HCT116 (cell line): ENCODE measurements at regions not wholly inside any gene's neighbourhood (a gene's known extent, or its start where the extent isn't known, plus 50 kb on each side); places are given as distances from the start of the nearest gene placed in this dataset.
"Not testable (repeated sequence)": the region's sequence is repeated elsewhere in the genome, so short reads cannot be mapped to it uniquely, and the experiment has no call there.

Experiments
- ATAC-seq: fragments of 200-7000 bp; cut with Tn5 transposase; 2 replicates; pipeline ENCODE4 v1.9.1; 2020; ENCODE audit warnings: mild to moderate bottlenecking, moderate library complexity
- BruUV-seq: library from RNA; stranded (reverse); fragments of 400-500 nt; replicated peaks from 2 replicates; lab custom pipeline; 2021; lab: Mats Ljungman, UMichigan
- CTCF ChIA-PET: fragments of 300-600 bp; sonication (Branson Sonifier 250); formaldehyde crosslinking; loops from one replicate; lab custom pipeline; 2021; ENCODE audit warnings: antibody characterized with exemption; lab: Charles Lee
- POLR2A ChIA-PET: fragments of 300-600, 350-600 bp; sonication (Branson Sonifier 250); formaldehyde crosslinking; loops from one replicate; lab custom pipeline; 2021; ENCODE audit warnings: antibody characterized with exemption; lab: Charles Lee
- RAD21 ChIA-PET, 2 experiments: fragments of 300-600 bp; sonication (Branson Sonifier 250); formaldehyde crosslinking; loops; one replicate each; lab custom pipeline; 2023; ENCODE audit warnings: low total read pairs in 2 of 2; ENCODE audit not compliant: uncharacterized antibody in 2 of 2, unreplicated experiment in 2 of 2, low non-redundant PET in 1 of 2; lab: Charles Lee
- DNase-seq: peaks from one replicate; pipeline ENCODE4 v3.0.0-alpha.2; 2010; ENCODE audit warnings: low read depth, low spot score
- H2AFZ ChIP-seq: fragments of 200-600 bp; shearing (Covaris generic), sonication (generic); 2 replicates; pipeline ENCODE4 v1.6.1; 2017; ENCODE audit warnings: low read depth, mixed run types, mixed read lengths, antibody characterized with exemption, low read length; ENCODE audit not compliant: poor library complexity, severe bottlenecking
- H3K27ac ChIP-seq: 2 replicates; pipeline ENCODE4 v1.5.1; 2012; ENCODE audit warnings: low read depth, low read length
- H3K27me3 ChIP-seq: fragments of 200-600 bp; sonication (generic); 2 replicates; pipeline ENCODE4 v1.6.1; 2016; ENCODE audit warnings: mixed run types, low read length, mixed read lengths; ENCODE audit not compliant: insufficient read depth
- H3K36me3 ChIP-seq, 2 experiments: fragments of 200-500 bp in 1 of 2; fragments of 200-600 bp in 1 of 2; sonication (Bioruptor generic) in 1 of 2; sonication (generic) in 1 of 2; 2 replicates each; pipeline versions ENCODE4 v1.5.1 to v1.6.1; 2014 to 2016; ENCODE audit warnings: low read length in 2 of 2, inconsistent platforms in 1 of 2, mixed read lengths in 1 of 2, mixed run types in 1 of 2; ENCODE audit not compliant: insufficient read depth in 2 of 2, control insufficient read depth in 1 of 2
- H3K4me1 ChIP-seq, 2 experiments: fragments of 200-600 bp in 1 of 2; sonication (generic) in 1 of 2; 2 replicates each; pipeline versions ENCODE4 v1.5.1 to v1.6.1; 2012 to 2017; ENCODE audit warnings: low read length in 2 of 2, inconsistent platforms in 1 of 2, mild to moderate bottlenecking in 1 of 2, mixed read lengths in 1 of 2, mixed run types in 1 of 2, moderate library complexity in 1 of 2; ENCODE audit not compliant: insufficient read depth in 2 of 2, control insufficient read depth in 1 of 2
- H3K4me2 ChIP-seq: fragments of 200-600 bp; sonication (generic); 2 replicates; pipeline ENCODE4 v1.6.1; 2017; ENCODE audit warnings: mixed run types, low read length, mixed read lengths
- H3K4me3 ChIP-seq, 2 experiments: fragments of 200-600 bp in 1 of 2; sonication (generic) in 1 of 2; replicated peaks in 1 of 2; 2 replicates each; pipeline ENCODE4 v1.5.1; 2011 to 2016; ENCODE audit warnings: low read length in 2 of 2, control low read depth in 1 of 2, low read depth in 1 of 2, mild to moderate bottlenecking in 1 of 2, mixed read lengths in 1 of 2, mixed run types in 1 of 2
- H3K79me2 ChIP-seq: fragments of 200-600 bp; sonication (generic); 2 replicates; pipeline ENCODE4 v1.6.1; 2017; ENCODE audit warnings: mild to moderate bottlenecking, mixed run types, low read length, moderate library complexity, mixed read lengths; ENCODE audit not compliant: insufficient read depth
- H3K9ac ChIP-seq: fragments of 200-600 bp; sonication (generic); 2 replicates; pipeline ENCODE4 v1.6.1; 2016; ENCODE audit warnings: low read length, mixed read lengths
- H3K9me2 ChIP-seq: fragments of 200-600 bp; sonication (generic), shearing (Covaris generic); 2 replicates; pipeline ENCODE4 v1.6.1; 2017; ENCODE audit warnings: mixed run types, mild to moderate bottlenecking, moderate library complexity; ENCODE audit not compliant: insufficient read depth
- H3K9me3 ChIP-seq, 2 experiments: fragments of 200-500 bp in 1 of 2; fragments of 200-600 bp in 1 of 2; sonication (Bioruptor generic) in 1 of 2; sonication (generic) in 1 of 2; 2 replicates each; pipeline ENCODE4 v1.6.1; 2014 to 2017; ENCODE audit warnings: low read length in 2 of 2, mixed read lengths in 2 of 2, inconsistent platforms in 1 of 2, low read depth in 1 of 2, mild to moderate bottlenecking in 1 of 2, mixed run types in 1 of 2, moderate library complexity in 1 of 2; ENCODE audit not compliant: control insufficient read depth in 1 of 2, insufficient read depth in 1 of 2
- H4K20me1 ChIP-seq: fragments of 200-600 bp; sonication (generic), shearing (Covaris generic); 2 replicates; pipeline ENCODE4 v1.6.1; 2017; ENCODE audit warnings: mixed run types, mild to moderate bottlenecking, moderate library complexity; ENCODE audit not compliant: insufficient read depth
- CBX3 ChIP-seq: IDR thresholded peaks from 2 replicates; pipeline ENCODE4 v1.6.1; 2012; ENCODE audit warnings: low read depth
- EGR1 ChIP-seq: IDR thresholded peaks from 2 replicates; pipeline ENCODE4 v1.6.1; 2012; ENCODE audit warnings: low read depth
- ELF1 ChIP-seq: IDR thresholded peaks from 2 replicates; pipeline ENCODE4 v1.6.1; 2012; ENCODE audit warnings: low read depth, borderline replicate concordance
- JUND ChIP-seq: IDR thresholded peaks from 2 replicates; pipeline ENCODE4 v1.6.1; 2012
- MAX ChIP-seq: IDR thresholded peaks from 2 replicates; pipeline ENCODE4 v1.6.1; 2012
- POLR2AphosphoS5 ChIP-seq: IDR thresholded peaks from 2 replicates; pipeline ENCODE4 v1.6.1; 2011; ENCODE audit warnings: mild to moderate bottlenecking, low read depth, low read length, moderate library complexity
- RAD21 ChIP-seq: IDR thresholded peaks from 2 replicates; pipeline ENCODE4 v1.6.1; 2012; ENCODE audit warnings: low read depth, mild to moderate bottlenecking
- REST ChIP-seq: IDR thresholded peaks from 2 replicates; pipeline ENCODE4 v1.6.1; 2012; ENCODE audit warnings: low read depth
- YY1 ChIP-seq: IDR thresholded peaks from 2 replicates; pipeline ENCODE4 v1.6.1; 2011; ENCODE audit warnings: low read length, low read depth, moderate library complexity, mild to moderate bottlenecking; ENCODE audit not compliant: insufficient replicate concordance; ENCODE audit errors: extremely low read depth
- ZNF274 ChIP-seq: fragments of 200-500 bp; sonication (Bioruptor generic); IDR thresholded peaks from 2 replicates; pipeline ENCODE4 v1.6.1; 2014; ENCODE audit warnings: mild to moderate bottlenecking, low read depth, low read length, inconsistent platforms
- intact Hi-C: fragments of 100-400 bp; cut with micrococcal nuclease; formaldehyde crosslinking; loops from 2 replicates; pipeline ENCODE4 v1.10.0; 2022

- no peak overlapping the region for H3K27ac ChIP-seq
- H3K4me1 ChIP-seq = no peaks in the 10 kb centered on the region
- intact Hi-C loops = no loop called here
- no peak overlapping the region for H3K4me3 ChIP-seq
- CTCF ChIA-PET = no interaction called here
- no peaks in the 10 kb centered on the region for H3K36me3 ChIP-seq
- H3K79me2 ChIP-seq = no peaks in the 10 kb centered on the region
- no peak overlapping the region for H2AFZ ChIP-seq
- no peaks in the 10 kb centered on the region for H4K20me1 ChIP-seq
- no TSS peak for BruUV-seq
- H3K9ac ChIP-seq = no peak overlapping the region
- H3K9me3 ChIP-seq = no peaks in the 10 kb centered on the region
- DNase-seq = no peak
- no peak for ATAC-seq
- H3K27me3 ChIP-seq = no peaks in the 10 kb centered on the region
- POLR2A ChIA-PET = no interaction called here
- TF ChIP-seq RAD21 (no peak), ZNF274 (no peak), REST (no peak), CBX3 (no peak), EGR1 (no peak), ELF1 (no peak), JUND (no peak), POLR2AphosphoS5 (no peak), YY1 (no peak), MAX (no peak)
- H3K4me2 ChIP-seq = no peak overlapping the region
- RAD21 ChIA-PET = no interaction called here
- H3K9me2 ChIP-seq = no peaks in the 10 kb centered on the region
Measured at GRCh38 chr4:75254745-75255144, 259.5 kb downstream of the RCHY1 start.

GRCh38 chr4:75253094-75253493 lies 261.1 kb downstream of the RCHY1 start:
- H3K36me3 ChIP-seq, DNase-seq, ATAC-seq, H3K4me2 ChIP-seq, RAD21 ChIA-PET, H3K4me1 ChIP-seq, H3K27me3 ChIP-seq, H3K9ac ChIP-seq, H4K20me1 ChIP-seq, H3K79me2 ChIP-seq, POLR2A ChIA-PET, intact Hi-C loops, H3K9me2 ChIP-seq, H3K9me3 ChIP-seq, H3K4me3 ChIP-seq, H2AFZ ChIP-seq, BruUV-seq, CTCF ChIA-PET, H3K27ac ChIP-seq: not testable (repeated sequence)
